Epithelial cell of proximal tubule (primary cell): ENCODE measurements at regions not wholly inside any gene's neighbourhood (a gene's known extent, or its start where the extent isn't known, plus 50 kb on each side); places are given as distances from the start of the nearest gene placed in this dataset.

Experiments
- DNase-seq: peaks from one replicate; pipeline ENCODE4 v3.0.0-alpha.2; 2011; ENCODE audit warnings: low read depth
- H3K4me3 ChIP-seq: 2 replicates; pipeline ENCODE4 v1.5.1; 2011; ENCODE audit warnings: low read depth, mild to moderate bottlenecking, low read length
- CTCF ChIP-seq: conservative IDR thresholded peaks from 2 replicates; pipeline ENCODE4 v1.5.1; 2012; ENCODE audit warnings: low read depth, mild to moderate bottlenecking, low read length

GRCh38 chr2:140033638-140034037 lies 1253.4 kb upstream of the NXPH2 start:
- no peak for TF ChIP-seq CTCF
- DNase-seq = no peak
- no peak overlapping the region for H3K4me3 ChIP-seq

DNA sequence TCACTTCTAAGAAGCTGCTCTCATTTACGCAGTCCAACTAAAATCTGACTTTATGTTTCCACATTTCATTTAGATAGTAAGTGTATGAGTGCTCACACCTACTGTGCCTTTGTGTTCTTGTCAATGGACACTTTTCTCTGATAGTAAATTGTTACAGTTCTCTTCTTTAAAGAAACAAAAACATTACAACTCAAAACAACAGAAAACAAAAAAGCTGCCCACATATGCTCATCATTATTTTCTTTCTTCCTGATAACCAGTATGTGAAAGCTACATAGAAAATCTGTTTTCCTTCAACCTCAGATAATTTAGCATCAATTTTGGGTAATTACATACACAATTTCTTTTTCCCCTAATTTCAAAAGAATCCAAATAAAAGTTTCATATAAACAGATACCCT lies 1247.8 kb upstream of the NXPH2 start:
- DNase-seq = no peak
- no peak for TF ChIP-seq CTCF
- no peak overlapping the region for H3K4me3 ChIP-seq

GRCh38 chr2:140027320-140027719 lies 1247.1 kb upstream of the NXPH2 start:
- no peak for DNase-seq
- H3K4me3 ChIP-seq = no peak overlapping the region
- TF ChIP-seq CTCF = no peak

- no peak for DNase-seq
- no peak overlapping the region for H3K4me3 ChIP-seq
- no peak for TF ChIP-seq CTCF
Measured at GRCh38 chr2:140023291-140023690, 1243.1 kb upstream of the NXPH2 start.

- no peak overlapping the region for H3K4me3 ChIP-seq
- no peak for TF ChIP-seq CTCF
- DNase-seq = no peak
Measured at GRCh38 chr2:140018541-140018940, 1238.4 kb upstream of the NXPH2 start.

- no peak for DNase-seq
- H3K4me3 ChIP-seq = no peak overlapping the region
- no peak for TF ChIP-seq CTCF
Measured at GRCh38 chr2:140014204-140014546, 1234.0 kb upstream of the NXPH2 start.

- DNase-seq = no peak
- no peak for TF ChIP-seq CTCF
- H3K4me3 ChIP-seq = no peak overlapping the region
Measured at GRCh38 chr2:140013545-140014203, 1233.5 kb upstream of the NXPH2 start.
